CD4-positive, alpha-beta memory T cell (primary cell): ENCODE measurements at regions not wholly inside any gene's neighbourhood (a gene's known extent, or its start where the extent isn't known, plus 50 kb on each side); places are given as distances from the start of the nearest gene placed in this dataset.

Experiments
- CTCF ChIA-PET: fragments of 350-600 bp; sonication (Branson Sonifier 250); formaldehyde crosslinking; loops from one replicate; lab custom pipeline; 2021; ENCODE audit warnings: inconsistent platforms; ENCODE audit not compliant: partially characterized antibody; lab: Charles Lee
- POLR2A ChIA-PET: fragments of 350-600 bp; sonication (Branson Sonifier 250); formaldehyde crosslinking; loops from one replicate; lab custom pipeline; 2021; ENCODE audit not compliant: partially characterized antibody; lab: Charles Lee
- DNase-seq, 5 donors: peaks; one replicate each; pipeline versions ENCODE4 v3.0.0 to v3.0.0-alpha.2; 2020 to 2022; ENCODE audit warnings: mixed read lengths in 1 of 5
- H3K27ac ChIP-seq: one replicate; pipeline ENCODE4 v1.7.0; 2013; ENCODE audit warnings: low read depth, low read length
- H3K27me3 ChIP-seq: 2 replicates; pipeline ENCODE4 v1.7.0; 2013; ENCODE audit warnings: mild to moderate bottlenecking, low read length, moderate library complexity; ENCODE audit not compliant: insufficient read depth
- H3K36me3 ChIP-seq: 2 replicates; pipeline ENCODE4 v1.7.0; 2013; ENCODE audit warnings: mild to moderate bottlenecking, low read length, moderate library complexity; ENCODE audit not compliant: insufficient read depth
- H3K4me1 ChIP-seq: 2 replicates; pipeline ENCODE4 v1.7.0; 2013; ENCODE audit warnings: mild to moderate bottlenecking, low read length, moderate library complexity; ENCODE audit not compliant: insufficient read depth
- H3K4me3 ChIP-seq, 2 donors: one replicate each; pipeline ENCODE4 v1.7.0; 2013; ENCODE audit warnings: low read length in 2 of 2, mild to moderate bottlenecking in 1 of 2
- H3K9me3 ChIP-seq, 2 donors: one replicate each; pipeline ENCODE4 v1.7.0; 2013; ENCODE audit warnings: low read length in 2 of 2, control low read depth in 1 of 2; ENCODE audit not compliant: control insufficient read depth in 1 of 2
- H3K27ac Mint-ChIP-seq, 7 donors: one replicate each; pipeline ENCODE4 v1.8.0; 2020 to 2021; ENCODE audit warnings: mixed read lengths in 7 of 7, mild to moderate bottlenecking in 6 of 7, inconsistent platforms in 3 of 7, moderate library complexity in 3 of 7
- H3K27me3 Mint-ChIP-seq, 2 donors: one replicate each; pipeline ENCODE4 v1.8.0; 2020 to 2021; ENCODE audit warnings: mixed read lengths in 2 of 2
- H3K36me3 Mint-ChIP-seq, 2 donors: one replicate each; pipeline ENCODE4 v1.8.0; 2020 to 2021; ENCODE audit warnings: mixed read lengths in 2 of 2, inconsistent platforms in 1 of 2, mild to moderate bottlenecking in 1 of 2
- H3K4me1 Mint-ChIP-seq, 4 donors: one replicate each; pipeline ENCODE4 v1.8.0; 2020 to 2021; ENCODE audit warnings: mixed read lengths in 4 of 4, mild to moderate bottlenecking in 1 of 4
- H3K4me3 Mint-ChIP-seq, 8 donors: one replicate each; pipeline ENCODE4 v1.8.0; 2020 to 2021; ENCODE audit warnings: mixed read lengths in 8 of 8, mild to moderate bottlenecking in 7 of 8, moderate library complexity in 6 of 8, inconsistent platforms in 3 of 8
- H3K9me3 Mint-ChIP-seq, 8 donors: one replicate each; pipeline ENCODE4 v1.8.0; 2020 to 2021; ENCODE audit warnings: mixed read lengths in 8 of 8, mild to moderate bottlenecking in 5 of 8, inconsistent platforms in 3 of 8, moderate library complexity in 1 of 8
- intact Hi-C: fragments of 100-400 bp; cut with micrococcal nuclease; formaldehyde crosslinking; loops from one replicate; pipeline ENCODE4 v1.15.1; 2023

DNA sequence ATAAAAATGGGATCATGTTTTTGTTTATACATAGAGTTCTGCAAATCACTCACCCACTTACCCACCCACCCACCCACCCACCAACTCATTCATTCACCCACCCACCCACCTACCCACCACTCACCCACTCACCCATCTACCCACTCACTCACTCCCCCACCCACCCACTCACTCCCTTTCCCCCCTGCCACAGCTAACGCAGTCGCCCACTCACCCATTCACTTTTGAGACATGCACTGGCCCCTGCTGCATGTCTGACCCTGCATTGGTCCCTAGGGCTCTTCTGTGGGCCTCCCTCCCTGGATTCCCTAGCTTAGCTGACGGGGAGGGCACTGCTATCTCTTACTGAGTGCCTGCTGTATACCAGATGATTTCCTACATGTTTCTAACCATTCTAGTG lies 100.4 kb upstream of the CSF3R start:
- H3K36me3 Mint-ChIP-seq = no peaks in the 10 kb centered on the region
- H3K27ac Mint-ChIP-seq = no peak overlapping the region
- Histone ChIP-seq H3K4me3 (no peak overlapping the region), H3K9me3 (no peaks in the 10 kb centered on the region), H3K4me1 (no peaks in the 10 kb centered on the region), H3K36me3 (no peaks in the 10 kb centered on the region), H3K27ac (no peak overlapping the region), H3K27me3 (peaks cover 6% of the 10 kb centered on the region)
- intact Hi-C loops = no loop called here
- no peaks in the 10 kb centered on the region for H3K9me3 Mint-ChIP-seq
- no peak overlapping the region for H3K4me3 Mint-ChIP-seq
- no peak for DNase-seq
- peaks cover 19 to 39% of the 10 kb centered on the region in 2 donors for H3K27me3 Mint-ChIP-seq
- CTCF ChIA-PET = interaction anchor here (0.8 kb wide), 1 partner anchor 9 kb away, joined by 3 read pairs; no protein-coding TSS in a partner anchor
- POLR2A ChIA-PET = no interaction called here
- H3K4me1 Mint-ChIP-seq = no peaks in the 10 kb centered on the region

DNA sequence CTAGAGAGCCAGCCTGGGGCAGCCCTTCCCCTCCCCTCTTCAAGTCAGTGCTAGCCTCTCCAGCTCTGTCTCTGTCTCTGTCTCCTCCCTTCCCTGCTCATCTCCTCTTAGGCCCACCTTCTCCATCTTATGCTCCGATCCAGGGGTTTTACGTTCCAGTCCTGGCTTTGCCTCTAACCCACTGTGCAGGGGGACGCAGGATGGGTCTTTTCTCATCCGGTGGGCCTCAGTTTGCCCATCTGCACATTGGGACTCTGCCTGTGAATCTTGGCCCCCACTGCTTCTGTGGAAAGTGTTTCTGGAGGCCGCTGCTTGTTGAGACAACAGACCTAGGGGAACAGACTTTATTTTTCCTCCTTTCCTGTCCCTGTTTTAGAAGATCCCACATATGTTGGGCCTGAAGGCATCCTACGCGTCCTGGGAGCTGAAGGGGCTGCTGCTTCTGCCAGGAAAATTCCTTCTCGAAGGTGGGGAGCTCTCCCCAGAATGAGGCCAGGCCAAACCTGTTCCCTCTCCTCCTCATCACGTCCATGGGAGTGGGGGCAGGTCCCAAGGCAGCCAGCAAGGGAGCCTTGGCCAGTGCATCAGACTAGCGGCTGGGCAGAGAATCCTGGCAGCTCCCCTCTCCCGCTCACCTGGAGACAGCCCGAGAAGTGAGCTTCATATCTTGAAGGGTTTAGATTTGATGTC lies 99.5 kb upstream of the CSF3R start:
- peaks cover 11 to 31% of the 10 kb centered on the region in 2 donors for H3K27me3 Mint-ChIP-seq
- intact Hi-C loops = no loop called here
- H3K36me3 Mint-ChIP-seq = no peaks in the 10 kb centered on the region
- H3K4me3 ChIP-seq = no peak overlapping the region
- H3K27ac ChIP-seq = no peak overlapping the region
- CTCF ChIA-PET = no interaction called here
- POLR2A ChIA-PET = no interaction called here
- no peaks in the 10 kb centered on the region for H3K36me3 ChIP-seq
- H3K9me3 ChIP-seq = no peaks in the 10 kb centered on the region
- no peak overlapping the region for H3K4me3 Mint-ChIP-seq
- no peaks in the 10 kb centered on the region for H3K4me1 Mint-ChIP-seq
- no peaks in the 10 kb centered on the region for H3K4me1 ChIP-seq
- H3K27ac Mint-ChIP-seq = peak overlapping the region in 1 of 7 donors; percentile 6
- no peaks in the 10 kb centered on the region for H3K27me3 ChIP-seq
- no peak for DNase-seq
- no peaks in the 10 kb centered on the region for H3K9me3 Mint-ChIP-seq

DNA sequence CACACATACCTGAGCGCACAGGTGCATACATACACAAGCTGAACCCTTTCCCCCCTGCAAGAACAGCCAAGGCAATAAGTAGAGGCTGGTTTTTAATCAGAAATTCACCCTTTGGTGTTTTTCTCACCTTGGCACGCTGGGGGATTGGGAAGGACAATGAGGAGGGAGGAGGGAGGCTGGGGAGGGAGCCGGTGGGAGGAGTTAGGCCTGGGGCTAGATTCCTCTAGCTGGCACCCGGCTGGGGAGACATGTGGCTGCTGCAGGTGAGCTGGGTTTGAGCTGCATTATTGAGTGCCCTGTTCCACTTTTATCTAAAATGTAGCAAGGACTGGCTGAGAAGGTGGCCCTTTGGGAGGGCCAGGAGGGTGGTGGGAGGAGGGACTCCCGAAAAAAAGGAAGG lies 97.8 kb upstream of the CSF3R start:
- peak overlapping the region in 1 of 8 donors; percentile 52 for H3K4me3 Mint-ChIP-seq
- Histone ChIP-seq H3K27ac (no peak overlapping the region), H3K36me3 (no peaks in the 10 kb centered on the region), H3K4me1 (no peaks in the 10 kb centered on the region), H3K27me3 (no peaks in the 10 kb centered on the region), H3K4me3 (no peak overlapping the region), H3K9me3 (no peaks in the 10 kb centered on the region)
- intact Hi-C loops = no loop called here
- no peaks in the 10 kb centered on the region for H3K4me1 Mint-ChIP-seq
- H3K36me3 Mint-ChIP-seq = no peaks in the 10 kb centered on the region
- ChIA-PET POLR2A (no interaction called here), CTCF (interaction anchor here (1.2 kb wide), 1 partner anchor 10 kb away, joined by 3 read pairs; no protein-coding TSS in a partner anchor)
- no peaks in the 10 kb centered on the region for H3K9me3 Mint-ChIP-seq
- no peak for DNase-seq
- peaks cover 6 to 21% of the 10 kb centered on the region in 2 donors for H3K27me3 Mint-ChIP-seq
- peak overlapping the region in 1 of 7 donors; percentile 69 for H3K27ac Mint-ChIP-seq

DNA sequence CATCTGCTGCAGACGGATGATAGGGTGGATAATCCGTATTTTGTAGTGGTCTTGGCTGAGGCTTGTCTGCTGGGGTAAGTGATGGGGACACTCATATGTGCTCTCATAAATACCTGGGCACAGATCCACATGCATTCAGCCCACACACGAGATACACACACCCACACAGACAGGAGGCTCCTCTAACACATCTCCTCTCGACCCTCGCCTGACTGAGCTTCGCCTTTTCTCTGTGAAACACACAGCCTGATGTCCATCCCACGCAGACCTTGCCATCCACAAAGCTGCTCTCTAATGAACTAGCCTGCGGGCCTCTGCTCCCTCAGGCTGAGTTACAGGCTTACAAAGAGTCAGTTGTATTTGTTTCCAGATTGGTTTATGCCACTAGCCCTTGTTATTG lies 96.3 kb upstream of the CSF3R start:
- Mint-ChIP-seq H3K9me3 (no peaks in the 10 kb centered on the region), H3K27ac (peak overlapping the region in 1 of 7 donors; percentile 13), H3K4me1 (no peaks in the 10 kb centered on the region), H3K4me3 (no peak overlapping the region), H3K36me3 (no peaks in the 10 kb centered on the region), H3K27me3 (peaks cover 8 to 24% of the 10 kb centered on the region in 2 donors)
- ChIA-PET POLR2A (no interaction called here), CTCF (no interaction called here)
- H3K4me1 ChIP-seq = no peaks in the 10 kb centered on the region
- intact Hi-C loops = loop anchor here (10.0 kb wide), 1 partner anchor 1106 kb away; no protein-coding TSS in a partner anchor
- no peaks in the 10 kb centered on the region for H3K9me3 ChIP-seq
- H3K36me3 ChIP-seq = no peaks in the 10 kb centered on the region
- H3K27me3 ChIP-seq = peaks cover 5% of the 10 kb centered on the region
- H3K4me3 ChIP-seq = no peak overlapping the region
- DNase-seq = no peak
- no peak overlapping the region for H3K27ac ChIP-seq

GRCh38 chr1:36576551-36577110 lies 93.9 kb upstream of the CSF3R start:
- no peaks in the 10 kb centered on the region for H3K4me1 Mint-ChIP-seq
- peaks cover 5% of the 10 kb centered on the region for H3K27me3 ChIP-seq
- no peaks in the 10 kb centered on the region for H3K9me3 Mint-ChIP-seq
- H3K4me3 Mint-ChIP-seq = no peak overlapping the region
- intact Hi-C loops = loop anchor here (2.0 to 10.0 kb wide), 2 partner anchors 74 to 1108 kb away; no protein-coding TSS in a partner anchor
- no peaks in the 10 kb centered on the region for H3K36me3 ChIP-seq
- peaks cover 17 to 31% of the 10 kb centered on the region in 2 donors for H3K27me3 Mint-ChIP-seq
- no peak for DNase-seq
- no peak overlapping the region for H3K27ac ChIP-seq
- POLR2A ChIA-PET = no interaction called here
- CTCF ChIA-PET = interaction anchor here (0.8 to 4.1 kb wide), 13 partner anchors 8 to 859 kb away, joined by 3 to 28 read pairs (median 4); no protein-coding TSS in a partner anchor
- H3K36me3 Mint-ChIP-seq = no peaks in the 10 kb centered on the region
- no peak overlapping the region for H3K4me3 ChIP-seq
- no peaks in the 10 kb centered on the region for H3K9me3 ChIP-seq
- no peak overlapping the region for H3K27ac Mint-ChIP-seq
- H3K4me1 ChIP-seq = no peaks in the 10 kb centered on the region

GRCh38 chr1:36576118-36576517 lies 93.4 kb upstream of the CSF3R start:
- Histone ChIP-seq H3K27me3 (peaks cover 5% of the 10 kb centered on the region), H3K4me3 (no peak overlapping the region), H3K4me1 (no peaks in the 10 kb centered on the region), H3K27ac (no peak overlapping the region), H3K9me3 (no peaks in the 10 kb centered on the region), H3K36me3 (no peaks in the 10 kb centered on the region)
- CTCF ChIA-PET = interaction anchor here (0.8 to 4.1 kb wide), 16 partner anchors 8 to 859 kb away, joined by 3 to 28 read pairs (median 4); no protein-coding TSS in a partner anchor
- POLR2A ChIA-PET = no interaction called here
- H3K27me3 Mint-ChIP-seq = peaks cover 17 to 31% of the 10 kb centered on the region in 2 donors
- no peaks in the 10 kb centered on the region for H3K36me3 Mint-ChIP-seq
- no peak overlapping the region for H3K27ac Mint-ChIP-seq
- peak; percentile 15 to 41 (median 34) for DNase-seq
- H3K9me3 Mint-ChIP-seq = no peaks in the 10 kb centered on the region
- H3K4me3 Mint-ChIP-seq = no peak overlapping the region
- no peaks in the 10 kb centered on the region for H3K4me1 Mint-ChIP-seq
- intact Hi-C loops = loop anchor here (2.0 to 10.0 kb wide), 2 partner anchors 75 to 1109 kb away; no protein-coding TSS in a partner anchor

DNA sequence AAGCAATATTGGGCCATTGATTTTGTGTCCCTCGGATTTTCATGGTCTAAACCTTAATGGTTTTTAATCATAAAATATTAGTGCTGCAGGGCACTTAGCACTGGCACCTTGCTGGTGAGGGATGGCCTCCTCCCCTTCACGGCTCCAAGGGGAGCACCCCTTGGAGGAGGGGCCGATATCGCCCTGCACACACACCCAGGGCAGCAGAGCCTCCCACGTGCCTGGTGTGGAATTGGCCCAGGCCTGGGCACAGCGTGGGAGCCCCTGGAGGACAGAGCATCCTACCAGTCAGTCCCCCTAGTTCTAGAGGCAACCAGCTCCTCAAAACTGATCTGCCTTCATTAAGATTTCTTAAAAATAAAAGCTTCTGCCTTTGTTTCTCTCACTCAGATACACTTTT lies 90.7 kb upstream of the CSF3R start:
- no peak overlapping the region for H3K4me3 Mint-ChIP-seq
- Histone ChIP-seq H3K9me3 (no peaks in the 10 kb centered on the region), H3K4me1 (no peaks in the 10 kb centered on the region), H3K27ac (no peak overlapping the region), H3K27me3 (peaks cover 5% of the 10 kb centered on the region), H3K36me3 (no peaks in the 10 kb centered on the region), H3K4me3 (no peak overlapping the region)
- no peaks in the 10 kb centered on the region for H3K36me3 Mint-ChIP-seq
- ChIA-PET POLR2A (no interaction called here), CTCF (interaction anchor here (1.1 to 4.1 kb wide), 4 partner anchors 10 to 862 kb away, joined by 3 to 28 read pairs (median 4); no protein-coding TSS in a partner anchor)
- H3K4me1 Mint-ChIP-seq = no peaks in the 10 kb centered on the region
- intact Hi-C loops = loop anchor here (10.0 kb wide), 1 partner anchor 1111 kb away; no protein-coding TSS in a partner anchor
- DNase-seq = no peak
- no peak overlapping the region for H3K27ac Mint-ChIP-seq
- peaks cover 17 to 31% of the 10 kb centered on the region in 2 donors for H3K27me3 Mint-ChIP-seq
- H3K9me3 Mint-ChIP-seq = no peaks in the 10 kb centered on the region
